Limb (tissue), 2 donors: ENCODE measurements at regions not wholly inside any gene's neighbourhood (a gene's known extent, or its start where the extent isn't known, plus 50 kb on each side); places are given as distances from the start of the nearest gene placed in this dataset.
"Not testable (repeated sequence)": the region's sequence is repeated elsewhere in the genome, so short reads cannot be mapped to it uniquely, and the experiment has no call there.

ENCODE experiments used
- DNase-seq, 2 donors: peaks; one replicate each; pipeline ENCODE4 v3.0.0-alpha.2; 2016; ENCODE audit errors: extremely low spot score in 2 of 2

GRCh38 chr4:165548702-165549101, 169.9 kb downstream of the CPE start:
- DNase-seq = no peak

- DNase-seq = peak in 1 of 2 donors; percentile 55
These were observed 174.5 kb downstream of the CPE start for GRCh38 chr4:165553221-165553810.

DNA sequence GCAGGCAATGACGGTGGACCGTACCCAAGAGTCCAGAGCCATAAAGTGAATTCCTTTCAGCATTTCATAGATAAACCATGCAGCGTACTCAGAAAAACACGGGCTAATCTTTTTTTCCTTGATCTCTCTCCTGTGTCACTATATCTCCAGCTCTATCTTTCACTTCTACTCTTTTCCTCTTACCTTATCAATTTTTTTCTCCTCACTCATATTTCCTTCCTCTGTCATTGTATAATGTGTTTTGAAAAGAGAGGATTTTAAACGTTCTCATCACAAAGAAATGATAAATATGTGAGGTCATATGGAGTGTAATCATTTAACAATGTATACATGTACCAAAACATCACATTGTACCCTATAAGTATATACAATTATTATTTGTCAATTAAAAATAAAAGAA, 176.5 kb downstream of the CPE start:
- no peak for DNase-seq

- DNase-seq = no peak
These were observed 177.6 kb downstream of the CPE start for GRCh38 chr4:165556383-165556782.

GRCh38 chr4:165560941-165561340, 182.1 kb downstream of the CPE start:
- DNase-seq = no peak

DNA sequence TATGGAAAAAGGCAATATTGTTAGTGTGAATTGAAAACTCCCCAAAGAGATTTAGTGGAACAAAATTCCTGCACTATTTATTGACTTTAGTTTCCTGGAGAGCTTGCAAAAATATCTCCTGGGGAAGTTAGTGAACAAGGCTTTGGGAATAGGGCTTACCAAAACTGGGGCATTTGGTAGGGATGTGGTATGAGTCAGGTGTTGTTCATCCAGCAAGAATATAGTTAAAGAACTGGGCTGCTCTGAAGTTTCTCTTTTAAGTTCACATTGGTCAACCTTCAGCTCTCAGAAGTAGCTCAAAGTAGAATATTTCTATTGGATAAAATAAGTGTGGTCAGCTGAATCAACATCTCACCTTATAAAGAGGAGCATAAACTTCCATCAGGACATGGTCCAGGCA, 185.0 kb downstream of the CPE start:
- no peak for DNase-seq

DNA sequence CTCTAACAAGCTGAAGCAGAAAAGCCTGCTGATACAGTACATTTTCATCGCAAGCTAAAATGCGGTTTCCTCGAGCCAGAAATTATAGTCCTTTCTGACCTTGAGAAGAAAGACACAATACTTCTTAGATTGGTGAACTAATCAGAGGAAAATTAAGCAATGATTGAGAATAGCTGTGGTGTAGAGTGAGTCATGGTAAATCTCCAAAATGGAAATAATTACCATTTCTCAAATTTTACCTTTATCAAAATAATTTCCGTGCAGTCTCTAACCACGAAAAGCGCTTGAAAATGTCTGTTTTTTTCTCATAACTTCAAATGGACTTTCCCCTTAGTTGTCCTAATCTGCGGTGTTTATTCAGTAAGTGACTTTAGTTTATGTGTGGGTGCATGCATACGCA, 190.2 kb downstream of the CPE start:
- DNase-seq = no peak

GRCh38 chr4:165571476-165571875, 192.7 kb downstream of the CPE start:
- DNase-seq = not testable (repeated sequence)

- no peak for DNase-seq
These were observed 201.6 kb downstream of the CPE start for GRCh38 chr4:165580351-165580905.

DNA sequence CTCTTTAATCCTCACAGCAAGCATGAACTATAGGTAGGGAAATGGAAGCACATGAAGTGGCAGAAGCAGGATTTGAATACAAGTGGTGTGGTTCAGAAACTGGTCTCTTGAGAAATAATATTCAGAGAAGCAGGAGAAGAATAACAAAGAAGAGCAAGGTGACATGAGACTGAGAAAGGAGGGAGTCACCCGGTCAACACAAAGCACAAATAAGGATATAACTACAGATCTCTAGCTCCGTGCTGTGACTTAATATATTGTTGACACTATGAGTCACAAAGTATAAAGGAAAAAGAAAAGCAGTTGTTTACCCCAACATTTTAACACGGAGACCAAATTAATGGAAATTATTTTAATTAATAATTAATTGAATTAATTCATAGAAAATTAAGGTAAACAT, 204.5 kb downstream of the CPE start:
- DNase-seq = no peak

DNA sequence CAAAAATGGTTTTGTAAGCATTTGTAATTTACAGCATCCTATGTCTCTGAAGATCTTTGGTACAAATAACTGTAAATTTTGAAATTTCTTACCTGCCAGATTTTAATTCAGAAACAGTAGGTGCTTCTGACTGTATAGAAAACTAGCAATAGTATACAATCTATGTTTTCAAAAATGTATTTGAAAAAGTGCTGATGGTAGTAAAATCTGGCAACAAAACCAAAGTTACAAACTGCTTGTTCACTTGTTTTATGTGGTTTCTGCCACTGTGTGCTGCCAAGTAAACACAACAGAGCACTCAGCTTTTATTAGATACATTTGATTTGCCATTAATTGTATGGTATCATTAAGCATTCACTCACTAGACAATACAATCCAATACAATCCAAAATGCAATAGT, 206.1 kb downstream of the CPE start:
- no peak for DNase-seq

DNA sequence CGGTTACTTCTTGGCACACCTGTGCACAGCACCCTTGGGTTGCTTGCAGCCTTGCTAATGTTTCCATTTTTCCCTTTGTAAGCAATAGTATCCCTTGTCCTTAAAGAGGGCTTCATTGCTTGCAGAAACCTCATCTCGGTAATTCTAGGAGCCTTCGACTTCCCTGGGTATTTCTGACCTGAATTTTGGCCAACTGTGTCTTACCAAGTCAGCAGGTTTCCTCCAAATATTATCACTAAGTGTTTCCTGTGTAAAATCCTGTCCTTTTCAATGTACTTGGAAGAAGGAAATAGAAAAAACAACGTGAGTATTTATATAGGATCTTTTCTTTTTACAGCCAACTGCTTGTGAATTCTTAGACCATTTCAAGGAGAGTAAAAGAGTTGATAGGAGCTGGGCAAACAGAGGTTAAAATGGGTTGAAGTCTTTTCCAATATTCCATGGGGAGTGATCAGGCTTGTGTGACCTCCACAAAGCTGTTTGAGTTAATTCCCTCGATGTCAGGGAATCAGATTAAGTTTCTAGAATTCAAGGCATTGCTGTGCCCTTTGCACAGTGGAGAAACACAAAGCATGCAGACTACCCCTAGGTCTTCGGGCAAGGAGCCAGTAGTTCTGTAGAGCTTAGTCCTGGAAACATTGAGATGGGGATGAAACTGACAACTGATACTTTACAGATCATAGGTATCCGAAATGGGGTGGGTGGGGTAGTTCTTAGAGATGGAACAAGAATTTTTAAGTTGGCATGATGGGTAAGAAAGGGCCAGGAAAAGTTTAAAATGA, 209.9 kb downstream of the CPE start:
- DNase-seq = no peak

DNA sequence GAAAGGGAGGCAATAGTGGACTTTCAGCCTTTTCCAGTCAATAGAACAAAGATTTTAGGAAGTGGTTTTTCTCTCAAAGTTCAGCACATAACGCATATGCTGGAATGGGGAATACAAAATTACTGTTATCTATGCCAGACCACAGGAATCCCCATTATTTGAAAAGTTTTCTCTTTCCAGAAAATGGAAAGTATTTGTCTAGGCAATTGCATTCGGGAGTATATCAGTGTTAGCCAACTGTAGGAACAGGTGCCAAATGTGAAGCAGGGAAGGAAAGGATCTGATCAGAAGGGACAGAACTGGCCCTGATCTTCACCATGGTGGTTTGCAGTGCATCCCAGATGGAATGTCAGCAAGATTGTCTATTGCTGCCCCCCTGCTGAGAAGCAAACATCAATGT, 213.6 kb downstream of the CPE start:
- peak in 1 of 2 donors; percentile 29 for DNase-seq

DNA sequence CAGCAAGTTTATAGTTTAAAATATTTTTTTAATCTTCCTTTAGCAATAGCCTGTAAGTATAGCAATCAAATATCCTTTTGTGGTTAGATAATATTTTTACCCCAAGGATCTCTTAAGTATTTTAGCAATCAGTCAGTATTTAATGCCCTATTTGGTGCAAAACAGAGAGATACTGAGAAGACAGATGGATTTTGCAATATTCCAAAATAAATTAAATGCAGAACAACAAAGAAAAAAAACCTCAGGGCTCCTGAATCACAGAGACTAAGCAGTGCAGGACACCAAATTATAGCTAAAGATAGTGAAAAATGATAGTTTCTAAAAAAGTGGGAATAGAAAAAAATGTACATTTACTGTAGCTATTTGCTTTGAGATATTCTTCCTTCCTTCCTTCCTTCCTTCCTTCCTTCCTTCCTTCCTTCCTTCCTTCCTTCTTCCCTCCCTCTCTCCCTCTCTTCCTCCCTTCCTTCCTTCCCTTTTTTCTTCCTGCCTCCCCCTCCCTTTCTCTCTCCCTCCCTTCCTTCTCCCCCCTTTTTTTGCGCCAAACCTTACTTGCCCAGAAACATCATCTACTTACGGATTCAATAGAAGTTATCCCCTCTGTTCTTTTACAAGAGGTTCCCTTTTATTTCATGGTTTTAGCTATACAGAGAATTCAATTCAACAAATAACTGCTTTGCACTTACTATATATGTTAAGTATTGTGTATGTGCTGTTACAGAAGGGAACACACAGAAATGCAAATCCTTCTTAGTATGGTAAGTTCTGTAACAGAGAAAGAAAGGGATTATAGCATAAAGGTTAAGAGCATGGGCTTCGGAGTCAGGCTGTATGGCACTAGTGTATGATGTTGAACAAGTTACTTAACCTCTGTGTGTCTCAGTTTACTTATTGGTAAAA, 219.0 kb downstream of the CPE start:
- no peak for DNase-seq

DNA sequence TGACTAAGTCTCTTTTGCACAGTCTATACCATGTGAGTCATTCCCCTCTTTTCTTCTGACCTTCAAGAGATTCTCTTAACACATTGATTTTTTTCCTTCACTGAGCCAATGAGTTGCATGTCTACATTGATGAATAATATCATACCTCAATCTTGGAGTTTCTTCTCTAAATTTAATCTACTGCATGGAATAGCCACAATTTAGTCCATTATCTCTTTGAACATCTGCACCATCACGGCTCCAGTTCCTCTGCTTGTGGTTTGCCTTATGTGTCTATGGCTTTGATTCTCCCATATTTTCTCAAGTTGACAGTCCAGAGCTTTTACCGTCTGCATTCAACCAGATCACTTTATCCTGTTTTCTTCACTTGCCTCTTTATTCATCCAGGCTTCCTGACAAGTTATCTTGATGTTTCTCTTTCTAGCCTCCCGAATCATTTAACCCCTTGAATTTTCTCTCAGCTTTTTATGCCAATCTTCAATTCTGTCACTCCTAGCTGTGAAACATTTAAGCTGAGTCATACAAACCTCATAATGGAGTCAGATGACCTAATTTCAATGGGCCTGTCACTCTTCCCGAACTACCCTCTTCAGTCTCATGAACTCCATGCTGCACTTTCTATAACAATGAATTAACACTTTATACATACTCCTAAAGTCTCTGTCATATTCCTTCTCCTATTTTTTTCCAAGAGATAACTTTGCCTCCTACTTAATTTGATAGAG, 222.3 kb downstream of the CPE start:
- no peak for DNase-seq

DNA sequence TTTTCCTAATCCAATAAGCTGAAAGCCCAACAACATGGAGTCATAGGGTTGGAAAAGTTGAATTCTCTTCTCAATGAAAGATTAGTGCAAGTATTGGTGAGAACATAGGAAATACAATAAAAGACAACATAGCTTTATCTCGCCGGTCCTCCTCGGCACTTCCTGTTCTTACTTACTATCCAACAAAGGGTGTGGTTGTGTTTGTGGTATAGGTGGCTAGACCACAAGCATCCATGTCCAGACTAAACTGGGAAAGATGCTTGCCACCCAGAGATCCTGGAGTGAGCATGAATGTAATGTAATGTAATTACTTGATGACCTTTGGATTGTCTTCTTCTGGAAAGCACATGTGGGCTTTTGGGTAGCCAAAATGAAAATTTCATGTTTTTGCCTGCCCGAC, 223.8 kb downstream of the CPE start:
- DNase-seq = no peak

DNA sequence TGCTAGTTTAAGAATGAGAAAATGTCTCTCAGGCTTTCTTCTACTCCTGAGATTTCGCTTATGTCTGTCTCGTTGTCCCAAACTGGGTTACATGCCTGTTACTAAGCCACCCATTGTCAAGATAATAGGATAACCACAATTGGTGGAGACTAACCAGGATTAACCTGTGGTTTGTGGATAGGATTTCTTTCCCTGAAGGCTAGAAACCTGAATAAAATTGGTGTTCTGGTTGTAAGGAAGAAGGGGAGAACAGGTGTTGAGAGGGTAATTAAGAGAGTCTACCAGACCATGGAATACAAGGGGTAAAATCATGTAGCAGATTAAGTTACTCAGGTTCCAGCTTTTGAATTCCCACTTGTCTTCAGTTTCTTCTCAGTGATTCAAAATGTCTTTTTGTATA, 225.4 kb downstream of the CPE start:
- DNase-seq = no peak

DNA sequence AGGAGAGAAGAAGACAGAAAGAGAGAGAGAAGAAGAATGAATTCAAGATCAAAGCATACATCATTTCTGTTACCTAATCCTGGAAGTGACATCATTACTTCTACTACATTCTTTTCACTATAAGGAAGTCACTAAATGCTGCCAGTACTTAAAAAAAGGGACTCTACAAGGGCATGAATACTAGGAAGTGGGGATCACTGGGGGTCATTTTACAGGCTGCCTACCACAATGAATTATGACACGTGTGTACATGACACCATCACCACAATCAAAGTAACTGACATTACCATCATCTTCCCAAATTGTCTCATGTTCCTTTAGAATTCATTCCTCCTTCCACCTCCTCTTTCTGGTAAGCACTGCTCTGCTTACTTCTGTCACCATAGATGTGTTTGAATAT, 227.0 kb downstream of the CPE start:
- no peak for DNase-seq

DNA sequence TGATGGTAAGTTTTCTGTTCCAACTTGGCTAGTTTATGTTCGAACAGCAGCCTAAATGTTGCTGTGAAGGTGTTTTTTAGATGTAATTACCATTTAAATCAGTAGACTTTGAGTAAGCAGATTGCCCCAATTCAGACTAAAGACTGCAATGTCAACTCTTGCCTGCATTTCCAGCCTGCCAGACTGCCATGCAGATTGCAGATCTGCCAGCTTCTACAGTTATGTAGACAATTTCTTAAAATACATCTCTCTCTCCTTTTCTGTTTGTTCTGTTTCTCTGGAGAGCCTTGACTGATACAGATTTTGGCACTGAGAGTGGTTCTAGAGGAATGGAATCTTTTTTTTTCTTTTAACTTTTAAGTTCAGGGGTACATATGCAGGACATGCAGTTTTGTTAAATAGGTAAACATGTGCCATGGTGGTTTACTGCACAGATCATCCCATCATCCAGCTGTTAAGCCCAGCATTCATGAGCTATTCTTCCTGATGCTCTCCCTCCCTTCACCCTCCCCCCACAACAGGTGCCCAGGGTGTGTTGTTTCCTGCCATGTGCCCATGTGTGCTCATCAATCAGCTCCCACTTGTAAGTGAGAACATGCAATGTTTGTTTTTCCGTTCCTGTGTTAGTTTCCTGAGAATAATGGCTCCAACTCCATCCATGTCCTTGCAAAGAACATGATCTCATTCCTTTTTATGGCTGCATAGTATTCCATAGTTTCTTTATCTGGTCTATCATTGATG, 227.8 kb downstream of the CPE start:
- DNase-seq = no peak

GRCh38 chr4:165609653-165610052, 230.8 kb downstream of the CPE start:
- DNase-seq = no peak
